Tibial nerve (tissue), 3 donors: ENCODE measurements at regions not wholly inside any gene's neighbourhood (a gene's known extent, or its start where the extent isn't known, plus 50 kb on each side); places are given as distances from the start of the nearest gene placed in this dataset.

ENCODE experiments used
- CTCF ChIP-seq, 5 experiments: fragments of 200-600 bp in 3 of 5; fragments of 450-650 bp in 2 of 5; sonication (generic) in 3 of 5; IDR thresholded peaks; one replicate each; pipeline ENCODE4 v1.5.1; 2016 to 2019; ENCODE audit warnings: antibody characterized with exemption in 5 of 5, mild to moderate bottlenecking in 3 of 5, moderate library complexity in 2 of 5
- POLR2A ChIP-seq, 2 donors: fragments of 450-650 bp; IDR thresholded peaks; one replicate each; pipeline ENCODE4 v1.6.1; 2017; ENCODE audit warnings: antibody characterized with exemption in 2 of 2, mild to moderate bottlenecking in 2 of 2, moderate library complexity in 2 of 2

GRCh38 chr16:82562183-82562683 lies 64.5 kb upstream of the CDH13 start:
- no peak for TF ChIP-seq CTCF (IDR thresholded peaks at IDR 0.05)
- TF ChIP-seq POLR2A (IDR thresholded peaks at IDR 0.05) = no peak
